GM23248 (cell line): ENCODE measurements at regions not wholly inside any gene's neighbourhood (a gene's known extent, or its start where the extent isn't known, plus 50 kb on each side); places are given as distances from the start of the nearest gene placed in this dataset.

Experiments
- DNase-seq: peaks from one replicate; pipeline ENCODE4 v3.0.0-alpha.2; 2015
- H2AFZ ChIP-seq: fragments of 200-600 bp; sonication (generic); 2 replicates; pipeline ENCODE4 v1.6.1; 2016; ENCODE audit warnings: antibody characterized with exemption
- H3F3A ChIP-seq: fragments of 200-600 bp; sonication (generic); 2 replicates; pipeline ENCODE4 v1.6.1; 2016; ENCODE audit warnings: mild to moderate bottlenecking, antibody characterized with exemption, mixed run types; ENCODE audit not compliant: insufficient read depth
- H3K27ac ChIP-seq: fragments of 200-600 bp; sonication (generic); 2 replicates; pipeline ENCODE4 v1.5.1; 2016; ENCODE audit warnings: mild to moderate bottlenecking
- H3K27me3 ChIP-seq: fragments of 200-600 bp; sonication (generic); replicated peaks from 2 replicates; pipeline ENCODE4 v1.6.1; 2016; ENCODE audit warnings: mild to moderate bottlenecking; ENCODE audit not compliant: insufficient read depth
- H3K36me3 ChIP-seq: fragments of 200-600 bp; sonication (generic); 2 replicates; pipeline ENCODE4 v1.6.1; 2016; ENCODE audit warnings: low read depth, mild to moderate bottlenecking
- H3K4me1 ChIP-seq: fragments of 200-600 bp; sonication (generic); 2 replicates; pipeline ENCODE4 v1.6.1; 2016; ENCODE audit warnings: mild to moderate bottlenecking; ENCODE audit not compliant: insufficient read depth
- H3K4me2 ChIP-seq: fragments of 200-600 bp; sonication (generic); one replicate; pipeline ENCODE4 v1.6.1; 2016; ENCODE audit warnings: mild to moderate bottlenecking; ENCODE audit not compliant: unreplicated experiment
- H3K4me3 ChIP-seq: fragments of 200-600 bp; sonication (generic); 2 replicates; pipeline ENCODE4 v1.5.1; 2016; ENCODE audit warnings: mild to moderate bottlenecking
- H3K79me2 ChIP-seq: fragments of 200-600 bp; sonication (generic); 2 replicates; pipeline ENCODE4 v1.6.1; 2016; ENCODE audit warnings: mild to moderate bottlenecking; ENCODE audit not compliant: insufficient read depth
- H3K9ac ChIP-seq: fragments of 200-600 bp; sonication (generic); 2 replicates; pipeline ENCODE4 v1.6.1; 2016; ENCODE audit warnings: mild to moderate bottlenecking
- H3K9me2 ChIP-seq: fragments of 200-600 bp; sonication (generic); 2 replicates; pipeline ENCODE4 v1.6.1; 2016; ENCODE audit warnings: mixed run types, mild to moderate bottlenecking, moderate library complexity; ENCODE audit not compliant: insufficient read depth
- H3K9me3 ChIP-seq: fragments of 200-600 bp; sonication (generic); one replicate; pipeline ENCODE4 v1.6.1; 2017; ENCODE audit warnings: low read depth
- H4K20me1 ChIP-seq: fragments of 200-600 bp; sonication (generic); 2 replicates; pipeline ENCODE4 v1.6.0; 2016; ENCODE audit not compliant: insufficient read depth
- EZH2 ChIP-seq: fragments of 200-600 bp; sonication (generic); IDR thresholded peaks from 2 replicates; pipeline ENCODE4 v1.6.1; 2018; ENCODE audit warnings: antibody characterized with exemption, mild to moderate bottlenecking; ENCODE audit not compliant: insufficient read depth, poor library complexity, severe bottlenecking
- EZH2phosphoT487 ChIP-seq: fragments of 200-600 bp; sonication (generic); IDR thresholded peaks from 2 replicates; pipeline ENCODE4 v1.6.1; 2018; ENCODE audit warnings: antibody characterized with exemption, moderate library complexity, mild to moderate bottlenecking, low read depth; ENCODE audit not compliant: insufficient read depth
- WGBS, 2 experiments: methylation state at CpG; one replicate each; pipeline ENCODE4 v1.1.6; 2015 to 2017; ENCODE audit warnings: low lambda C conversion rate in 2 of 2, low coverage in 1 of 2; ENCODE audit errors: missing lambda C conversion rate in 2 of 2; 5-methylcytosine and 5-hydroxymethylcytosine counted together
- in situ Hi-C: fragments of 300-500 bp; cut with MboI; formaldehyde crosslinking; loops from 2 replicates; pipeline ENCODE4 v1.15.0; 2020

- H3K27ac ChIP-seq, result no peak overlapping the region
- in situ Hi-C loops, result no loop called here
- no peaks in the 10 kb centered on the region for H3F3A ChIP-seq
- H3K9me2 ChIP-seq, result no peaks in the 10 kb centered on the region
- no peaks in the 10 kb centered on the region for H4K20me1 ChIP-seq
- no peaks in the 10 kb centered on the region for H3K36me3 ChIP-seq
- H3K79me2 ChIP-seq, result no peaks in the 10 kb centered on the region
- H3K9ac ChIP-seq, result no peak overlapping the region
- H3K4me2 ChIP-seq, result no peak overlapping the region
- no peak overlapping the region for H2AFZ ChIP-seq
- no peaks in the 10 kb centered on the region for H3K4me1 ChIP-seq
- 0 to 4% methylated on average over 1 of the region's 1 CpG for WGBS, 2 experiments
- H3K4me3 ChIP-seq, result no peak overlapping the region
- 0 out of 2 replicates have a peak, but pooled peaks cover 3% of the 10 kb centered on the region for H3K27me3 ChIP-seq
- TF ChIP-seq EZH2phosphoT487 (no peak), EZH2 (no peak)
- no peaks in the 10 kb centered on the region for H3K9me3 ChIP-seq
- no peak for DNase-seq
These were observed 368.4 kb upstream of the ITGA1 start for GRCh38 chr5:52419357-52419756.

- H3K4me2 ChIP-seq, result no peak overlapping the region
- WGBS, 2 experiments, result 53 to 56% methylated on average over 4 of the region's 4 CpGs
- H2AFZ ChIP-seq, result no peak overlapping the region
- H3K9me2 ChIP-seq, result no peaks in the 10 kb centered on the region
- TF ChIP-seq EZH2phosphoT487, result no peak
- no peak for TF ChIP-seq EZH2
- in situ Hi-C loops, result no loop called here
- H3K4me1 ChIP-seq, result no peaks in the 10 kb centered on the region
- H3K79me2 ChIP-seq, result no peaks in the 10 kb centered on the region
- DNase-seq, result no peak
- H3K27ac ChIP-seq, result no peak overlapping the region
- no peaks in the 10 kb centered on the region for H4K20me1 ChIP-seq
- no peaks in the 10 kb centered on the region for H3F3A ChIP-seq
- H3K9ac ChIP-seq, result no peak overlapping the region
- H3K27me3 ChIP-seq, result no peaks in the 10 kb centered on the region
- no peak overlapping the region for H3K4me3 ChIP-seq
- H3K36me3 ChIP-seq, result no peaks in the 10 kb centered on the region
- H3K9me3 ChIP-seq, result no peaks in the 10 kb centered on the region
These were observed 360.1 kb upstream of the ITGA1 start for GRCh38 chr5:52427615-52428014.

- H2AFZ ChIP-seq, result no peak overlapping the region
- 5 to 15% methylated on average over 3 of the region's 3 CpGs for WGBS, 2 experiments
- no peak overlapping the region for H3K27ac ChIP-seq
- DNase-seq, result no peak
- no peaks in the 10 kb centered on the region for H3K9me2 ChIP-seq
- no peak overlapping the region for H3K4me2 ChIP-seq
- H3K27me3 ChIP-seq, result no peaks in the 10 kb centered on the region
- H3K9ac ChIP-seq, result no peak overlapping the region
- H3K9me3 ChIP-seq, result no peaks in the 10 kb centered on the region
- H3F3A ChIP-seq, result no peaks in the 10 kb centered on the region
- no peaks in the 10 kb centered on the region for H3K4me1 ChIP-seq
- no peaks in the 10 kb centered on the region for H4K20me1 ChIP-seq
- H3K79me2 ChIP-seq, result no peaks in the 10 kb centered on the region
- in situ Hi-C loops, result no loop called here
- H3K36me3 ChIP-seq, result no peaks in the 10 kb centered on the region
- TF ChIP-seq EZH2, result no peak
- no peak for TF ChIP-seq EZH2phosphoT487
- H3K4me3 ChIP-seq, result no peak overlapping the region
These were observed 358.7 kb upstream of the ITGA1 start for GRCh38 chr5:52428977-52429489.

GRCh38 chr5:52441768-52442167 lies 345.9 kb upstream of the ITGA1 start:
- H2AFZ ChIP-seq, result no peak overlapping the region
- in situ Hi-C loops, result no loop called here
- 50 to 62% methylated on average over 1 of the region's 1 CpG for WGBS, 2 experiments
- no peaks in the 10 kb centered on the region for H3K9me3 ChIP-seq
- no peaks in the 10 kb centered on the region for H3F3A ChIP-seq
- no peaks in the 10 kb centered on the region for H3K27me3 ChIP-seq
- H3K9me2 ChIP-seq, result no peaks in the 10 kb centered on the region
- H3K79me2 ChIP-seq, result no peaks in the 10 kb centered on the region
- no peaks in the 10 kb centered on the region for H4K20me1 ChIP-seq
- no peak overlapping the region for H3K27ac ChIP-seq
- no peak for TF ChIP-seq EZH2
- no peak for TF ChIP-seq EZH2phosphoT487
- H3K4me1 ChIP-seq, result no peaks in the 10 kb centered on the region
- no peak overlapping the region for H3K4me3 ChIP-seq
- H3K36me3 ChIP-seq, result no peaks in the 10 kb centered on the region
- H3K4me2 ChIP-seq, result no peak overlapping the region
- H3K9ac ChIP-seq, result no peak overlapping the region
- DNase-seq, result no peak

- no peak for DNase-seq
- Histone ChIP-seq H3K36me3 (no peaks in the 10 kb centered on the region), H3F3A (no peaks in the 10 kb centered on the region), H4K20me1 (no peaks in the 10 kb centered on the region), H3K79me2 (no peaks in the 10 kb centered on the region), H3K4me1 (no peaks in the 10 kb centered on the region), H2AFZ (no peak overlapping the region), H3K27me3 (no peaks in the 10 kb centered on the region), H3K4me3 (no peak overlapping the region), H3K9ac (no peak overlapping the region), H3K9me2 (no peaks in the 10 kb centered on the region), H3K9me3 (no peaks in the 10 kb centered on the region), H3K4me2 (no peak overlapping the region), H3K27ac (no peak overlapping the region)
- in situ Hi-C loops, result no loop called here
- 32 to 43% methylated on average over 3 of the region's 3 CpGs for WGBS, 2 experiments
- TF ChIP-seq EZH2 (no peak), EZH2phosphoT487 (no peak)
These were observed 344.5 kb upstream of the ITGA1 start for GRCh38 chr5:52443187-52443586.
